Nephron progenitor cell (in vitro differentiated cells): ENCODE measurements at regions not wholly inside any gene's neighbourhood (a gene's known extent, or its start where the extent isn't known, plus 50 kb on each side); places are given as distances from the start of the nearest gene placed in this dataset.
"Not testable (repeated sequence)": the region's sequence is repeated elsewhere in the genome, so short reads cannot be mapped to it uniquely, and the experiment has no call there.

ENCODE experiments used
- DNase-seq: peaks from one replicate; pipeline ENCODE4 v3.0.0; 2021
- H3K27ac Mint-ChIP-seq: 2 replicates; pipeline ENCODE4 v1.8.0; 2021; ENCODE audit warnings: mild to moderate bottlenecking, moderate library complexity, mixed read lengths
- H3K27me3 Mint-ChIP-seq: 2 replicates; pipeline ENCODE4 v1.8.0; 2021; ENCODE audit warnings: mild to moderate bottlenecking, low read depth, mixed read lengths; ENCODE audit not compliant: poor library complexity
- H3K36me3 Mint-ChIP-seq: 2 replicates; pipeline ENCODE4 v1.8.0; 2021; ENCODE audit warnings: low read depth, mixed read lengths
- H3K4me1 Mint-ChIP-seq: 2 replicates; pipeline ENCODE4 v1.8.0; 2021; ENCODE audit warnings: mixed read lengths
- H3K4me3 Mint-ChIP-seq: 2 replicates; pipeline ENCODE4 v1.8.0; 2021; ENCODE audit warnings: mild to moderate bottlenecking, moderate library complexity, mixed read lengths
- H3K9me3 Mint-ChIP-seq: 2 replicates; pipeline ENCODE4 v1.8.0; 2021; ENCODE audit warnings: mild to moderate bottlenecking, moderate library complexity, mixed read lengths
- CTCF ChIP-seq: fragments of 200-600 bp; sonication (generic); IDR thresholded peaks from 2 replicates; pipeline ENCODE4 v1.5.0; 2021; ENCODE audit warnings: antibody characterized with exemption

DNA sequence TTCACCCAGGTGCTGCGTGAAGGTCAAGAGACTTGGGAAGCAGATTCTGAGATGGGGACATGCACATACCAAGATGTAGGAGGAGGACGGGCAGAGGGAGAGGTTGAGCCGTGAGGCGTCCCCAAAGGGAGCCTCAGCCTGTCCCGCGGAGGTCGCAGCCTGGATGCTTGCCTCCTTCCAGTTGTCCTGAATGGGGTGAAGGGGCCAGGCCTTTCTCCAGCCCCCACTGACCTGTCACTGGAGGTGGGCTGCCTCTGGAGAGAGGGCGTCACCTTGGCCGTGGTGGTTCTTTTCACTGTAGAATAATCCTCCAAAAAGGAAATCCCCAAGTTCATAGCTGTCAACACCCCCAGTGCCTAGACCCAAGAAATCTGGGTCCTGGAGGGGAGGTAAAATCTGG lies 283.0 kb upstream of the VSTM2A start:
- no peaks in the 10 kb centered on the region for H3K9me3 Mint-ChIP-seq
- H3K27ac Mint-ChIP-seq, result no peak overlapping the region
- DNase-seq, result no peak
- H3K4me3 Mint-ChIP-seq, result no peak overlapping the region
- no peaks in the 10 kb centered on the region for H3K36me3 Mint-ChIP-seq
- H3K27me3 Mint-ChIP-seq, result peaks cover 3% of the 10 kb centered on the region
- TF ChIP-seq CTCF, result no peak
- H3K4me1 Mint-ChIP-seq, result no peaks in the 10 kb centered on the region

- TF ChIP-seq CTCF, result no peak
- no peaks in the 10 kb centered on the region for H3K4me1 Mint-ChIP-seq
- H3K27ac Mint-ChIP-seq, result no peak overlapping the region
- H3K4me3 Mint-ChIP-seq, result no peak overlapping the region
- H3K27me3 Mint-ChIP-seq, result peaks cover 4% of the 10 kb centered on the region
- no peak for DNase-seq
- no peaks in the 10 kb centered on the region for H3K9me3 Mint-ChIP-seq
- no peaks in the 10 kb centered on the region for H3K36me3 Mint-ChIP-seq
Measured at GRCh38 chr7:54260941-54261371, 281.2 kb upstream of the VSTM2A start.

- no peak for DNase-seq
- Mint-ChIP-seq H3K27ac (no peak overlapping the region), H3K9me3 (peaks cover 14% of the 10 kb centered on the region), H3K36me3 (no peaks in the 10 kb centered on the region), H3K27me3 (no peaks in the 10 kb centered on the region), H3K4me3 (no peak overlapping the region), H3K4me1 (no peaks in the 10 kb centered on the region)
- no peak for TF ChIP-seq CTCF
Measured at GRCh38 chr7:54278847-54279246, 263.3 kb upstream of the VSTM2A start.

DNA sequence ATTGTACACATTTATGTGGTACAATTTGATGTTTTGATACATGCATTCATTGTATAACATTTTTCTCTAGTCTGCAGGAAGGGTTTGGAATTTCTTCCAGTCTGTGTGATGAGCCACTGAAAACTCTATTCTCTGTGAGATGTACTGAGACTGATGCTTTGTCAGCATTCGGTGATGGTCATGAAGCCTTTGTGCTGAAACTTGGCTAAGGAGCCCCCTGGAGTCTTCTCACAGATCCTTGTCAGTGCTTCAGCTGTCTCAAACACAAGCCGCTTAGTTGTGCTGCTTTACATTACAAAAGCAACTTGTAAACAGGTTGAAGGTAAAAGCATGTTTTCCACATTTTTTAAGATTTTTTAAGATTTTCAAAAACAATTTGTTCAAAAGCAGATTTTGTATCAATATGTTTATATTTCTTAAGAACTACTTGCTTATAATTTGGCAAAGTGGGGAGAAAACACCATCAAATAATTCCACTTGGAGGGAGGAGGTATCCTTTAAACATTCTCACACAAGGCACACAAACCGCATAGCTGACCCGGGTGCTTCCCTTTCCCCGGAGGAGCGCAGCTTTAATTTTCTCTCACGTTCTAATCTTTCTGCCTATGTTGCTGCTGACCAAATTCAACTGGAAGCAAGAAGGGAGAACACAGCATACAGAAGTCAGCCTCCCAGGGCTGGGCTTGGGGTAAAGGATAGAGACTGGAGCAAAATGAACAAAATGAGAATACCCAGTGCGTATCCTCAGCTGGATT lies 249.8 kb upstream of the VSTM2A start:
- H3K27ac Mint-ChIP-seq, result no peak overlapping the region
- peaks cover 12% of the 10 kb centered on the region for H3K9me3 Mint-ChIP-seq
- H3K4me3 Mint-ChIP-seq, result no peak overlapping the region
- TF ChIP-seq CTCF, result no peak
- H3K36me3 Mint-ChIP-seq, result no peaks in the 10 kb centered on the region
- H3K4me1 Mint-ChIP-seq, result no peaks in the 10 kb centered on the region
- no peaks in the 10 kb centered on the region for H3K27me3 Mint-ChIP-seq
- DNase-seq, result no peak

DNA sequence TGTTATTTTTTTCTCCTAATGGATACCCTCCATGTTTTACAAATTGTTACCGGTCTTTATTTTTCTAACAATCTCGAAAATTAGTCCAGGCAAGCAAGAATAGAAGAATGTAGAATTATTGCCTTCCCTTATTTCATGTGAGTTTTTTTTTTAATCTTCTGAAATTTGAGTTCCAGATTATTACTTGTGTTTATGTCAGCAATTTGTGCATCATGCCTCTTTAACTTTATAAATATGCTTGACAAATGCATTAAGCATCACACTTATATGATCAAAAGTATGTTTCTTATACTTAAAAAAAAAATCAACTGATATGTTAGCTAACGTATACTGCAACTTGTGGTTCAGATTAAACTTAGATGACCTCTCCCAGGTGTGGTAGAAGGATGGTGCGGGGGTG lies 242.7 kb upstream of the VSTM2A start:
- DNase-seq, result no peak
- Mint-ChIP-seq H3K4me3 (no peak overlapping the region), H3K27ac (no peak overlapping the region), H3K4me1 (no peaks in the 10 kb centered on the region), H3K9me3 (no peaks in the 10 kb centered on the region), H3K36me3 (no peaks in the 10 kb centered on the region), H3K27me3 (no peaks in the 10 kb centered on the region)
- TF ChIP-seq CTCF, result no peak

DNA sequence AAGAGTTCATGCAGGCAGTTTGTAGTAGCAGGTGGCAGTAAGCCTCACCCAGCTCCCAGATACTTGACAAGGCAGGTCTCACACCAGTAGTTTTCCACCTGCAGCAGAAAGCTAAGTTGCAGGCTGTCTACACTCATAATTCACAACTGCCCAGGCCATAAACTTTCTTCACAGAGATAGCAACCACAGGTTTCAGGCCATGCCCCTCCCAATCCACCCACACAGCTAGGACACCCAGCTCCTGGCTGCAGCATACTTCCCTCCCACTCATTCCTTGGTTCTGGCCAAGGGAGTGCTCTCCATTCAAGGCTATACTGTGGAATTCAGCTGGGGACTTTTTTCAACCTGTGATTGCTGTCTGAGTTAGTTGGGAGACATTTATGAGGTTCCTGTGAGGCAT lies 226.2 kb upstream of the VSTM2A start:
- DNase-seq, H3K27me3 Mint-ChIP-seq, H3K9me3 Mint-ChIP-seq, H3K4me3 Mint-ChIP-seq, H3K4me1 Mint-ChIP-seq, H3K36me3 Mint-ChIP-seq, H3K27ac Mint-ChIP-seq: not testable (repeated sequence)
